ENCODE measurements at regions not wholly inside any gene's neighbourhood (a gene's known extent, or its start where the extent isn't known, plus 50 kb on each side); places are given as distances from the start of the nearest gene placed in this dataset.

DNA sequence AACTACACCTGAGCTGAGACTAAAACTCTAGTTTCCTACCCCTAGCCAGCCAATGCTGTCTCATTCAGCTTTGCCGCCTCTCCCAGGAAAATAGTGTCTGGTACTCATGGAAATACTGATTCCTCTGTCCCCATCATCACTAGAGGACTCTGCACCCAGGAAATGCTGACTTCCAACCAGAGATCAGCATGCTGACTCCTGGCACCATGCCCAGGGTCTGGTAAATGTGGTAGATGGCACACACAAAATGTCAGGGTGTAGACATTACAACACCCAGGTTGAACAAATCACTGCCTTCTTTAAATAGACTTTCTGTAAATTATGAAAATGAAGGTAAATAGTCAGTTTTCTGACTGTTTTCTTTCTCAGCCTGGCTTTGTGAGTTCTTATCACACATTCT, 307.3 kb upstream of the CHAC2 start:
- DNase-seq (ENCODE audit: low spot score): no peak
- TF ChIP-seq, protein P1, sequence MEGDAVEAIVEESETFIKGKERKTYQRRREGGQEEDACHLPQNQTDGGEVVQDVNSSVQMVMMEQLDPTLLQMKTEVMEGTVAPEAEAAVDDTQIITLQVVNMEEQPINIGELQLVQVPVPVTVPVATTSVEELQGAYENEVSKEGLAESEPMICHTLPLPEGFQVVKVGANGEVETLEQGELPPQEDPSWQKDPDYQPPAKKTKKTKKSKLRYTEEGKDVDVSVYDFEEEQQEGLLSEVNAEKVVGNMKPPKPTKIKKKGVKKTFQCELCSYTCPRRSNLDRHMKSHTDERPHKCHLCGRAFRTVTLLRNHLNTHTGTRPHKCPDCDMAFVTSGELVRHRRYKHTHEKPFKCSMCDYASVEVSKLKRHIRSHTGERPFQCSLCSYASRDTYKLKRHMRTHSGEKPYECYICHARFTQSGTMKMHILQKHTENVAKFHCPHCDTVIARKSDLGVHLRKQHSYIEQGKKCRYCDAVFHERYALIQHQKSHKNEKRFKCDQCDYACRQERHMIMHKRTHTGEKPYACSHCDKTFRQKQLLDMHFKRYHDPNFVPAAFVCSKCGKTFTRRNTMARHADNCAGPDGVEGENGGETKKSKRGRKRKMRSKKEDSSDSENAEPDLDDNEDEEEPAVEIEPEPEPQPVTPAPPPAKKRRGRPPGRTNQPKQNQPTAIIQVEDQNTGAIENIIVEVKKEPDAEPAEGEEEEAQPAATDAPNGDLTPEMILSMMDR (IDR thresholded peaks at IDR 0.05; ENCODE audit: borderline replicate concordance, control extremely low read depth, extremely low read depth, insufficient read depth, missing control alignments): no peak
- in situ Hi-C loops (cut with MboI; ENCODE audit: low sequenced_read_pairs, unreplicated experiment): no loop called here

DNA sequence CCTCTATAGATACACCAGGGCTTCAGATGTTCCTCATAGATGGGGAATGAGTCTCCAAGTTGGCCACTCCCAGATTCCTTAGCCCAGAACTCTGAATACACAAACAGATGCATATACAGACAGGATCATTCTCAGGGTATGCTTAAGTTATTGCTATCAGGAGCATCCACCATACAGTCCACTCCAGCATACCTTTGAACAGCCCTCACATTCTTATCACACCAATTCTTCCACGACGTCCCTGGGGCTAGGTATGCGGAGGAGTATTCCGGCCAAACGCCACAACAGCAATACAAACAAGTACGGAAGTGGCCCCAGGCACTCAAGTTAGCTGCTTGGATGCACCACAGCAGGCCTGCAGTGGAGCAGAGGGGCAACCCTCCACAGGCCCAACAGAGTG, 312.5 kb upstream of the CHAC2 start:
- TF ChIP-seq, protein P1 (IDR thresholded peaks at IDR 0.05; ENCODE audit: borderline replicate concordance, control extremely low read depth, extremely low read depth, insufficient read depth, missing control alignments): no peak
- no peak for DNase-seq (ENCODE audit: low spot score)
- in situ Hi-C loops (cut with MboI; ENCODE audit: low sequenced_read_pairs, unreplicated experiment): no loop called here

DNA sequence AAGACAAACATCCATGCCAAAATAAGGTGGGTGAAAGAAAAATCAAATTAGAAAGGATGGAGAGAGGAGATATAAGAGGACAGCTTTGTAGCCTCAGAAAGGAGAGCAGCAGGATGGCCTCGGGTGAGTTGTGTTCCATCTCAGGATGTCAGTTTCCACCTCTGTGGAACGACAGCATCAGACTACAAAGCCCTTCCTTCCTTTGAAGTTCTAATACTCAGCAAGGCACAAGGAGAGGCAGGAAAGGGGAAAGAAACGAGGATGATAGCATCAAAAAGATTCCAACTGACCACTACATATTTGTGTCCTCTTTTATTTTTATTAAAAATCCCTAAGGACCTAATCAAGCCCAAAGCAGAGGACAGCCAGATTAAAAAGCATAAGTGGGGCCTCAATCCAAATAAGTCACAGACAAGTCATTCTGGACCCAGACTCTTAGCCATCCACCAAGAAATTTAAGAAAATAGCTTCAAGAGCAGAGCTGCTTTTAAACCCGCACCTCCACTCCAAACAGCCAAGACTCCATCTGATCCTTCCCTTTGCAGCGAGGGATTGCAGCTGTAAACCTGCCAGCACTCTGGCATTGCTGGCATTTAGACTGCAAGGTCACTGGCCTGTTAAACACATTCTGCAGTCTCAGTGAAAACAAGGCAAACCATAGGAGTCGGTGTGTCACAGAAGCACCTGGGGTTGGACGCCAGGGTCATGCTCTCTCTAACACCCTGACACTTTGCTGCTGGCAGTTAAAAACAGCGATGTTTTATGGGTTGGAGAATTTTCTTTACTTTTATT, 314.5 kb upstream of the CHAC2 start:
- DNase-seq (ENCODE audit: low spot score): no peak
- in situ Hi-C loops (cut with MboI; ENCODE audit: low sequenced_read_pairs, unreplicated experiment): no loop called here
- TF ChIP-seq, protein P1 (IDR thresholded peaks at IDR 0.05; ENCODE audit: borderline replicate concordance, control extremely low read depth, extremely low read depth, insufficient read depth, missing control alignments): no peak

DNA sequence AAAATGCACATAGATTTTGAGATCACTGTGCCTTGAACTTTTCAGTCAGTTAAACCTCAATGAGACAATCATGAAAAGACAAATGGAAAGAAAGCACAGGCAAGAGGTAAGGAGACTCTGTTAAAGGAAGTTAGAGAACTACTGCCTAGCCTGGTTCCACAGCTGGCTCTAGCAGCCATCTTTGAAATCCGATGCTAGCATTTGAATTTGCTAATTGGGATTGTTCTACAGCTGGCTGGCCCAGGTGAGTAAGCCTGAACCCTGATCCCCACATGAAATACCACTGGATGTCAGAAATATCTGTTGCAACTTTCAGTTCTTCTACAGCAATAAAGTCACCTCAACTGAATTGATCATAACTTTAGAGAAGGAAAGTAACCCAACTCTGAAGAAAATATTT, 315.2 kb upstream of the CHAC2 start:
- in situ Hi-C loops (cut with MboI; ENCODE audit: low sequenced_read_pairs, unreplicated experiment): no loop called here
- no peak for DNase-seq (ENCODE audit: low spot score)
- TF ChIP-seq, protein P1 (IDR thresholded peaks at IDR 0.05; ENCODE audit: borderline replicate concordance, control extremely low read depth, extremely low read depth, insufficient read depth, missing control alignments): no peak

DNA sequence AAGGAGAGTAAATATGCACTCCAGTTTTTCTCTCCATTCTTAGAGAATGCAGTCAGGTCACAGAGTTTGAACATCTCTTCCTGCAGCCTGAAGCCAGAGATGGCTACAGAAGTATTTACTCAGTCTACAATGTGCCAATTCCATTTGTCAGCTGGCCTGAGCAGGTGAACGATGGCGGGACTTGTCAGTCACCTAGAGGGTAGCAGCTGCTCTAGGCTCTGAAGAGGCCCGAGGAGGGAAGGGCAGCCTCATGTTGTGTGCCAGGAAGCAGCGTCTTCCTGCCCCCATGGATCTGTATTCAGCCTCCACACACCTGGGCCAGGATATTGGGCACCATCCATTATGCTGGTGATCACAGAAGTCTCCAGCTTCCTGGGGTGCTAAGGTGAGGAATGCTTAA, 316.7 kb upstream of the CHAC2 start:
- DNase-seq (ENCODE audit: low spot score): no peak
- in situ Hi-C loops (cut with MboI; ENCODE audit: low sequenced_read_pairs, unreplicated experiment): no loop called here
- TF ChIP-seq, protein P1 (IDR thresholded peaks at IDR 0.05; ENCODE audit: borderline replicate concordance, control extremely low read depth, extremely low read depth, insufficient read depth, missing control alignments): no peak

DNA sequence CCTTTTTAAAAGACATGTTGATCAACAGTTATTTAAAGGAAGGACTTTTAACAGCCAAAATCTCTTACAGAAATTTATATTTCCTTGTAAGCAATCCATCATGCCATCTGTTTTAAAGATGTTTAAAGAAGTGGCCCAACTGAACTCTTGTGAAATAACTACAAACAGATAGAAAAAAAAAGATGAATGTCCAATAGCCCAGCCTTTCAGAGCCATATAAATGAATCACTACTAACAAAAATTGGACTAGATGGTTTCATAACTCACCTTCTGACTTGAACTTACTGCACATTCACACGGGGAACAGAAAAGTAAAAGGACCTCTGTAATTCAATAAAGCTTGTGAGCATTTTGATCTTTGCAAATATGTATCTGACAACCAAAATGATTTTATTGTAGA, 319.0 kb upstream of the CHAC2 start:
- in situ Hi-C loops (cut with MboI; ENCODE audit: low sequenced_read_pairs, unreplicated experiment): no loop called here
- TF ChIP-seq, protein P1 (IDR thresholded peaks at IDR 0.05; ENCODE audit: borderline replicate concordance, control extremely low read depth, extremely low read depth, insufficient read depth, missing control alignments): no peak
- no peak for DNase-seq (ENCODE audit: low spot score)
